OCI-LY7 (cell line): ENCODE measurements at regions not wholly inside any gene's neighbourhood (a gene's known extent, or its start where the extent isn't known, plus 50 kb on each side); places are given as distances from the start of the nearest gene placed in this dataset.

Experiments used
- EZH2phosphoT487 ChIP-seq: fragments of 200-600 bp; sonication (generic); IDR thresholded peaks from 2 replicates; pipeline ENCODE4 v1.6.1; 2018; ENCODE audit warnings: low read depth, borderline replicate concordance, mild to moderate bottlenecking, mixed run types, antibody characterized with exemption, low read length, moderate library complexity, mixed read lengths
- TF ChIP-seq, protein P1 (sequence below): fragments of 200-600 bp; sonication (generic); conservative IDR thresholded peaks from 2 replicates; pipeline ENCODE4 v1.5.1; 2014; ENCODE audit warnings: mild to moderate bottlenecking, antibody characterized with exemption, low read length, moderate library complexity, mixed read lengths

DNA sequence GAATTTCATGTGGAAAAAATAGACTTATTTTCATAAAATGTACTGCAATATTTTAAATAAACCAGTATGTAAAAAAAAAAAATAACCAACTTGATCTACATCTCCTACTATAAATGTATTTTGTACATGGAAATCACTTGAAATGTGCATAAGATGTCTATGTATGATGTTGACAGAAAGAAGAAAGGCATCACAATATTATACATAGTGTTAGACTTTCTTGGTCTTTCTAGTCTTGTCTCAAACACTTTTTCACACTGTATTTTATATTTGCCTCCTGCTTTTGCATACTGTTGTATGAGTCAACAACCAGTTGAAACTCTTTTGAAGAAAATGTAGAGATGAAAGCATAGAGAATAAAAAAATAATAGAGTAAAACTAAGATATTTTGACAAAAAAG is 352.4 kb upstream of the MGAT4C start:
- TF ChIP-seq EZH2phosphoT487: no peak
- TF ChIP-seq, protein P1, sequence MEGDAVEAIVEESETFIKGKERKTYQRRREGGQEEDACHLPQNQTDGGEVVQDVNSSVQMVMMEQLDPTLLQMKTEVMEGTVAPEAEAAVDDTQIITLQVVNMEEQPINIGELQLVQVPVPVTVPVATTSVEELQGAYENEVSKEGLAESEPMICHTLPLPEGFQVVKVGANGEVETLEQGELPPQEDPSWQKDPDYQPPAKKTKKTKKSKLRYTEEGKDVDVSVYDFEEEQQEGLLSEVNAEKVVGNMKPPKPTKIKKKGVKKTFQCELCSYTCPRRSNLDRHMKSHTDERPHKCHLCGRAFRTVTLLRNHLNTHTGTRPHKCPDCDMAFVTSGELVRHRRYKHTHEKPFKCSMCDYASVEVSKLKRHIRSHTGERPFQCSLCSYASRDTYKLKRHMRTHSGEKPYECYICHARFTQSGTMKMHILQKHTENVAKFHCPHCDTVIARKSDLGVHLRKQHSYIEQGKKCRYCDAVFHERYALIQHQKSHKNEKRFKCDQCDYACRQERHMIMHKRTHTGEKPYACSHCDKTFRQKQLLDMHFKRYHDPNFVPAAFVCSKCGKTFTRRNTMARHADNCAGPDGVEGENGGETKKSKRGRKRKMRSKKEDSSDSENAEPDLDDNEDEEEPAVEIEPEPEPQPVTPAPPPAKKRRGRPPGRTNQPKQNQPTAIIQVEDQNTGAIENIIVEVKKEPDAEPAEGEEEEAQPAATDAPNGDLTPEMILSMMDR: no peak
